Activated T-helper 1 cell treated with Interleukin-2 at 50 U/mL for 16 hours (primary cell): ENCODE measurements at regions not wholly inside any gene's neighbourhood (a gene's known extent, or its start where the extent isn't known, plus 50 kb on each side); places are given as distances from the start of the nearest gene placed in this dataset.

Experiments
- DNase-seq: peaks from one replicate; pipeline ENCODE4 v3.0.0-alpha.2; 2020; ENCODE audit warnings: low read depth

GRCh38 chr12:98437166-98437565 is 78.2 kb upstream of the TMPO start:
- DNase-seq, result no peak

DNA sequence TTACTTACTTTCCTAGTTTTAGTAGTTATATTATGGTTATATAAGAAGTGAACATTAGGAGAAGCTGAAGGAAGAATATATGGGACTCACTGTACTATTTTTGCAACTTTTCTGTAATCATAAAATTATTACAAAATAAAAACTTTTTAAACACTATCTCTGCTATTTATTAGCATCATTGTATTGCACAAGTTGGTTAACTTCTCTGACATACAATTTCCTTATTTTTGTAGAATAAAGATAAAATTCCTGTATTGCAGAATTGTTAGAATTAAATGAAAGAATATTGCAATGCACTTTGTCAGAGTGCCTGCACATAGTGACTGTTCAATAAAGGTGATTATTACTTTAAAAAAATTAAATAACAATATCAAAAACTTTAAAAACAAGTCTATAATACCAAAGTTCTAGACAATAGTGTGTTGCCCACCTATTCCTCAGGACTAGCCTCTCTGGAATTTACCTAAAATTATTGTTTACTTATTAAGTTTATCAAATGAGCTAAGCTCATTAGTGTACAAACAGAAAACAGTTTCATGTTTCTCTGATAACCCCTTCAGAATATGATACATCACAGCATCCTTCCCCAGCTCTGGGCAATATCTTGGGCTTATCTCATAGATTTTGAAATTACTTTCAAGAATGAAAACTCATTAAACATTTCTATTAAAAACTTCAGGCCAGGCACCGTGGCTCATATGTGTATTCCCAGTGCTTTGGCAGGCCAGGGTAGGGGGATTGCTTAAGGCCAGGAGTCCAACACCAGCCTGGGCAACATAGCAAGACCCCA is 77.4 kb upstream of the TMPO start:
- no peak for DNase-seq

DNA sequence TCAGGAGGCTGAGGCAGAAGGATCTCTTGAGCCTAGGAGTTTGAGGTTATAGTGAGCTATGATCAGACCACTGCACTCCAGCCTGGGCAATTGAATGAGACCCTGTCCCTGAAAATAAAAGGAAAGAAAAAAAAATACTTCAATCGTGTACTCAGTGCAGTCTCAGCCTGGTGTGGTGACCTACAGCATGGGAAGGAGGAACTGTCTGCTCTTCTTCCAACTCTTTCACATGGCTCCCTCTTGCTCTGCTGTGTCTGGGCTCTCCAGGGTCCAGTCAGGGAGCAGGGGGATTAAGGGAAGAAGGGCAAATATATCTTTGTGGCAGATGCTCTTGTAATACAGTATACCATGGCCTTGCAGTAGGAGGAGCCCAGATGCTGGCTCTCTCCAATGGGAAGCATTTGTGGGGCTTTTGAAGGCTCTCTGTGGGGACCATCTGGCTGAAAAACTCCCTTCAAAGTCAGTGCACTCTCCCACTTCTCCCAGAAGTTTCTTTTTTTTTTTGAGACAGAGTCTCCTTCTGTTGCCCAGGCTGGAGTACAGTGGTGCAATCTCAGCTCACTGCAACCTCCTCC is 76.6 kb upstream of the TMPO start:
- no peak for DNase-seq

GRCh38 chr12:98439471-98439951 is 75.9 kb upstream of the TMPO start:
- no peak for DNase-seq

- no peak for DNase-seq
Measured at GRCh38 chr12:98439981-98440581, 75.3 kb upstream of the TMPO start.

DNA sequence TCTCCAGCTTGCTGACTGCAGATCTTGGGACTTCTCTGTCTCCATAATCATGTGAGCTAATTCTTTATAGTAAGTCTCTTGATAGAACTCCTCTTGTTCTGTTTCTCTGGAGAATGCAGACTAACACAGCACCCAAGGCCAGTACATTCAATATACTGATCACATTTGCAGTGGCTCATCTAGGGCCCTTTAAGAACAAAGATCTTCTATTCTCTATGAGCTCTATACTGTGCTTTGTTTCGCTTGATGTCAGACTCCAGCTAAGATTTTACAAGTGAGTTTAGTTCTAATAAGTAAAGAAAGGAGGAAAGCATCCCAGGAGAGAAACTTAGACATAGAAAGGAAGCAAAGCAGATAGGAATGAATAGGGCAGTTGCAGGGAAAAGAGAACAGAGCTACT is 69.3 kb upstream of the TMPO start:
- DNase-seq, result no peak

DNA sequence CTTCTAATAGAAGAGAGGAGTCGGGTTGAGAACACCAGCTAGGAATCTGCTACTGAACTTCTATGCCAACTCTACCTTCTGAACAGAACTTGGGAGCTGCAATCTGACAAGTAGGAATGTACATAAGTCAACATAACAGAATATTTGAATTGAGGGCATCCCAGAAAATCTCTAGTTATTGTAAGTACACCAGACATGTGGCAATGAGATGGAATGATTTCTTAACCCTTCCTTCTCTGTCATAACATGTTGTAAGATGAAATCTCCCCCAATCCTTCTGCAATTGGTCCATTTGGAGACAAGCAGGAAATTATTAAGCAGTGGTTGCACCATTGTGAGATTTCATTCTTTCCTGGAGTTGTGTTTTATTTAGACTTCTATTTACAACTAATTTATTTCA is 68.7 kb upstream of the TMPO start:
- no peak for DNase-seq

DNA sequence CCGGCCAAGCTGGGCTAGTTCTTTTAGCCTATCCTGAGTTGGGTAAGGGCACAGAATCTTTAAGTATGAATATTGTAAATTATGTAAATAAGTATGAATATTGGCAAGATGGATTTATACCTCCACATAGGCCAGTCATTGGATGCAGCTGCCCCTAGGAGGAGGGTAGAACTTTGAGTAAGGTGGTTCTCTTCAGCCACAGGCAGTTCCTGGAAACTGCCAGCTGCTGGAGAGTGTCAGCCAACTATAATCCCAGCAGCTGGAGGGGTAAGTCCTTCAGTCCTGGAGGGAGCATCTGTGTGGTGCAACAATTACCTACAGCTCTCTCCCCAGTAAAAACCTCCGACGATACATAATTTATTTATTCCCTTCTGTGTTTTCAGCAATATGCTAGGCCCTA is 65.8 kb upstream of the TMPO start:
- DNase-seq, result no peak

- DNase-seq, result no peak
Measured at GRCh38 chr12:98453070-98453469, 62.3 kb upstream of the TMPO start.

DNA sequence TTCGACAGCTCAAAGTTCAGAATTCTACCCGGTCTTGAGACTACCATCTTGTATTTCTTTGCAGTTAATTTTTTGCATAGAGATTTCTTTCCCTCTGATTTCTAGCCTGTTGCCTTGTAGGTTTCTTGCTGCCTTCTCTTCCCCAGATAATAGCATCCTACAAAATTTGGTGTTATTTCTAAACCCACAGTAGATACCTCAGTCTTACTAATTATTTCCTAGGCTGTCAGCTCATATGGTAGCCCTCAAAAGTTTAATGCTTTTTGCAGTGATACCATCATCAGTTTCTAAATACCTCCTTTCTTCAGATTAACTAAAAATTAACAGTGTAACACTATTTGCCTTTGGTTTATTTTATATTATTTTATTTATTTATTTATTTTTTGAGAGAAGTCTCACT is 61.9 kb upstream of the TMPO start:
- DNase-seq, result no peak

- DNase-seq, result no peak
Measured at GRCh38 chr12:98456041-98456440, 59.3 kb upstream of the TMPO start.

GRCh38 chr12:98456576-98457573 is 58.5 kb upstream of the TMPO start:
- DNase-seq, result no peak

DNA sequence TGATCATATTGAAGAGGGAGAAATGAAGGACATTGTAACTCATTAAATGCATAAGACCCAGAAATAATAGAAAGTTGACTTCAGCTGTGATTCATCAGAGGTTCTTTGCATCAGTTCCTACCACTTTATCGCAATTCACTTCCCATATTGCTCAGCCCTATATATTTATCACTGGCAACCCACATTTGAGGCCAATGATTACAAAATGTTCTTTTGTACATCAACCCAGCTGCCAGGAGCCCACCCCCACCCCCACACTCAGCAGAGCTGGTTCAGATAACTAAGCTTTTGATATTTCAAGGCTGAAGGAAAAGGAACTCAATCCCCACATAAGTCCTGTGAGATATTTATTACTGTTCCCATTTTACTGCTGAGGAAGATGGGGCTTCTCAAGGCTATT is 51.2 kb upstream of the TMPO start:
- DNase-seq, result no peak

- no peak for DNase-seq
Measured at GRCh38 chr12:98465505-98465904, 49.9 kb upstream of the TMPO start.
